K562 (cell line): ENCODE measurements at regions not wholly inside any gene's neighbourhood (a gene's known extent, or its start where the extent isn't known, plus 50 kb on each side); places are given as distances from the start of the nearest gene placed in this dataset.

Experiments used
- ATAC-seq: fragments of 200-7000 bp; cut with Tn5 transposase; 3 replicates; pipeline ENCODE4 v1.9.1; 2020; ENCODE audit warnings: moderate library complexity
- BruUV-seq: library from RNA; stranded (reverse); fragments of 400-500 nt; replicated peaks from 2 replicates; lab custom pipeline; 2021; lab: Mats Ljungman, UMichigan
- CTCF ChIA-PET: fragments of 300-600 bp; formaldehyde crosslinking; extraction: SDS; loops from one replicate; lab custom pipeline; 2021; ENCODE audit warnings: low intra/inter-chr PET ratio; lab: Yijun Ruan, JAX
- POLR2A ChIA-PET: fragments of 300-600, 350-650 bp; sonication (Branson Sonifier 250); formaldehyde crosslinking; extraction: SDS; loops from one replicate; lab custom pipeline; 2021; ENCODE audit warnings: antibody characterized with exemption, inconsistent platforms; lab: Yijun Ruan, JAX
- DNase-seq, 4 experiments: peaks; one replicate each; pipeline versions ENCODE4 v3.0.0 to v3.0.0-alpha.2; 2011 to 2018; ENCODE audit warnings: low spot score in 3 of 4, mixed read lengths in 3 of 4; ENCODE audit errors: extremely low read depth in 1 of 4
- FAIRE-seq: peaks from 2 replicates; lab custom pipeline; 2011; peaks lifted over from hg19 to GRCh38; lab: Jason Lieb, UNC
- H2AFZ ChIP-seq: 2 replicates; pipeline ENCODE4 v1.6.0; 2011; ENCODE audit warnings: low read depth, low read length, control low read depth, inconsistent platforms
- H3K27ac ChIP-seq: fragments of 200-600 bp; 3 replicates; pipeline ENCODE4 v1.8.0; 2011; ENCODE audit warnings: low read depth, mild to moderate bottlenecking, control low read depth, inconsistent platforms, low read length, moderate library complexity, mixed read lengths; ENCODE audit errors: extremely low read depth
- H3K27me3 ChIP-seq, 2 experiments: fragments of 300-600 bp in 1 of 2; 2 replicates in 1 of 2; 3 replicates in 1 of 2; pipeline versions ENCODE4 v1.6.0 to v1.8.0; 2011; ENCODE audit warnings: inconsistent platforms in 2 of 2, low read length in 2 of 2, mild to moderate bottlenecking in 1 of 2, mixed read lengths in 1 of 2, moderate library complexity in 1 of 2; ENCODE audit not compliant: control insufficient read depth in 2 of 2, insufficient read depth in 2 of 2
- H3K36me3 ChIP-seq: fragments of 300-600 bp; 3 replicates; pipeline ENCODE4 v1.8.0; 2011; ENCODE audit warnings: mild to moderate bottlenecking, low read length, inconsistent platforms; ENCODE audit not compliant: control insufficient read depth, insufficient read depth
- H3K4me1 ChIP-seq, 2 experiments: fragments of 200-600 bp in 1 of 2; replicated peaks in 1 of 2; 2 replicates in 1 of 2; 3 replicates in 1 of 2; pipeline versions ENCODE4 v1.5.1 to v1.8.0; 2011; ENCODE audit warnings: inconsistent platforms in 2 of 2, low read length in 2 of 2, mild to moderate bottlenecking in 1 of 2, mixed read lengths in 1 of 2, moderate library complexity in 1 of 2; ENCODE audit not compliant: control insufficient read depth in 2 of 2, insufficient read depth in 2 of 2
- H3K4me2 ChIP-seq: 2 replicates; pipeline ENCODE4 v1.6.1; 2011; ENCODE audit warnings: low read length, control low read depth, inconsistent platforms, mixed read lengths; ENCODE audit not compliant: insufficient read depth
- H3K4me3 ChIP-seq: fragments of 200-600 bp; sonication (generic), shearing (Covaris generic); 2 replicates; pipeline ENCODE4 v1.5.1; 2016; ENCODE audit warnings: control low read depth, inconsistent platforms
- H3K79me2 ChIP-seq: fragments of 200-600 bp; 3 replicates; pipeline ENCODE4 v1.8.0; 2011; ENCODE audit warnings: low read length, inconsistent platforms; ENCODE audit not compliant: control insufficient read depth, insufficient read depth
- H3K9ac ChIP-seq, 2 experiments: 2 replicates each; pipeline versions ENCODE4 v1.6.0 to v1.6.1; 2011; ENCODE audit warnings: low read depth in 2 of 2, low read length in 2 of 2, control low read depth in 1 of 2, inconsistent platforms in 1 of 2, mild to moderate bottlenecking in 1 of 2, mixed read lengths in 1 of 2; ENCODE audit not compliant: insufficient read depth in 1 of 2
- H3K9me1 ChIP-seq: one replicate; pipeline ENCODE4 v1.6.0; 2011; ENCODE audit warnings: inconsistent platforms, mild to moderate bottlenecking, low read length, moderate library complexity; ENCODE audit not compliant: control insufficient read depth, insufficient read depth
- H3K9me3 ChIP-seq: replicated peaks from 2 replicates; pipeline ENCODE4 v1.5.1; 2011; ENCODE audit warnings: low read depth, low read length, inconsistent platforms; ENCODE audit not compliant: control insufficient read depth, insufficient read depth
- H4K20me1 ChIP-seq: replicated peaks from 2 replicates; pipeline ENCODE4 v1.6.1; 2011; ENCODE audit warnings: low read length, inconsistent platforms, mixed read lengths; ENCODE audit not compliant: control insufficient read depth, insufficient read depth
- CHD4 ChIP-seq: fragments of 200-600 bp; sonication (generic); IDR thresholded peaks from 3 replicates; pipeline ENCODE4 v1.6.1; 2012; ENCODE audit warnings: low read depth, mild to moderate bottlenecking, mixed read lengths, low read length, inconsistent platforms; ENCODE audit not compliant: insufficient read depth, insufficient replicate concordance, poor library complexity, severe bottlenecking
- EZH2 ChIP-seq: IDR thresholded peaks from 2 replicates; pipeline ENCODE4 v1.6.1; 2012; ENCODE audit warnings: low read depth, mild to moderate bottlenecking, inconsistent platforms, low read length, borderline replicate concordance
- FOXK1 ChIP-seq: sonication (generic); formaldehyde crosslinking; IDR thresholded peaks from 2 replicates; pipeline ENCODE4 v1.8.0; 2022; ENCODE audit warnings: missing genetic modification reagents, mild to moderate bottlenecking, borderline replicate concordance
- FOXP1 ChIP-seq: sonication (generic); formaldehyde crosslinking; IDR thresholded peaks from 2 replicates; pipeline ENCODE4 v1.8.0; 2022; ENCODE audit warnings: mild to moderate bottlenecking, missing genetic modification reagents
- ILK ChIP-seq: fragments of 450-650 bp; IDR thresholded peaks from 2 replicates; pipeline ENCODE4 v1.6.1; 2016; ENCODE audit warnings: missing genetic modification characterization, low read depth, mild to moderate bottlenecking, missing compliant biosample characterization, moderate library complexity, borderline replicate concordance
- KLF10 ChIP-seq: fragments of 250-450 bp; sonication (Bioruptor Pico); IDR thresholded peaks from 2 replicates; pipeline ENCODE4 v1.6.1; 2021; ENCODE audit warnings: matching md5 sums
- NR3C1 ChIP-seq: sonication (generic); formaldehyde crosslinking; IDR thresholded peaks from 2 replicates; pipeline ENCODE4 v1.8.1; 2022; ENCODE audit warnings: missing genetic modification reagents
- SLC30A9 ChIP-seq: fragments of 250-450 bp; sonication (Bioruptor Pico); IDR thresholded peaks from 2 replicates; pipeline ENCODE4 v1.8.0; 2022; ENCODE audit warnings: mild to moderate bottlenecking, moderate library complexity
- SREBF2 ChIP-seq: sonication (generic); formaldehyde crosslinking; IDR thresholded peaks from 2 replicates; pipeline ENCODE4 v1.4.0; 2020; ENCODE audit warnings: mild to moderate bottlenecking, missing genetic modification reagents
- TCFL5 ChIP-seq: fragments of 250-450 bp; sonication (Bioruptor Pico); conservative IDR thresholded peaks from 2 replicates; pipeline ENCODE4 v1.6.1; 2021; ENCODE audit warnings: mild to moderate bottlenecking, moderate library complexity, matching md5 sums
- ZNF217 ChIP-seq: sonication (generic); formaldehyde crosslinking; IDR thresholded peaks from 2 replicates; pipeline ENCODE4 v1.8.0; 2022; ENCODE audit warnings: mild to moderate bottlenecking, missing genetic modification reagents
- WGBS: fragments of 100-300 bp; shearing (Covaris generic); methylation state at CpG from one replicate; pipeline ENCODE4 v1.1.6; 2016; ENCODE audit warnings: low coverage, mixed read lengths; ENCODE audit not compliant: insufficient coverage; ENCODE audit errors: missing lambda C conversion rate; 5-methylcytosine and 5-hydroxymethylcytosine counted together
- in situ Hi-C: fragments of 300-500 bp; cut with MboI; formaldehyde crosslinking; loops from 4 replicates; pipeline ENCODE4 v1.15.0; 2018; ENCODE audit warnings: inconsistent platforms, mixed read lengths
- intact Hi-C: fragments of 100-400 bp; cut with micrococcal nuclease; formaldehyde crosslinking; loops from 2 replicates; pipeline ENCODE4 v1.14.2; 2022
- TF ChIP-seq, protein P1 (sequence below), 2 experiments: fragments of 200-800 bp in 1 of 2; sonication (Bioruptor generic) in 1 of 2; sonication (generic) in 1 of 2; formaldehyde crosslinking in 1 of 2; IDR thresholded peaks in 1 of 2; conservative IDR thresholded peaks in 1 of 2; 2 replicates each; pipeline versions ENCODE4 v1.5.0 to v1.6.1; 2016 to 2020; ENCODE audit warnings: missing compliant biosample characterization in 1 of 2, missing genetic modification characterization in 1 of 2, missing genetic modification reagents in 1 of 2
- TF ChIP-seq, protein P2 (sequence below): fragments of 450-650 bp; IDR thresholded peaks from 2 replicates; pipeline ENCODE4 v1.6.1; 2018; ENCODE audit not compliant: partially characterized antibody

DNA sequence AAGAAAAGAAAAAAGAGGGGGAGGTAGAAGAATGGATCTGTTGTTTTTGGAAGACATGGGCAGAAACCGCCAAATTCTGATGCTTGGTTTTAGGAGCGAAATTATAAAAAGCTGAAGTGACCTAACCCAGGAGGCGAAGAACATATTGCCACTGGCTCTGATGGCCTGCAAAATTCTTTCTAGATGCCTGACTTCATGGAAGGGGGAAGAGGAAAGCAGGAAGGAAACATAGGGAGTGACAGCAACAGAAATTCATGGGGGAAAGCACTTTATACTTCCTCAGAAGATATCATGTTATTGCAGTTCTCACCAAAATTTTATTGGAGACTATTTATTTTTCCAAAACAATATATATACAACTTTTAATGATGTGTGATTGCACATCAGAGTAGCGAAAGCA, 213.5 kb downstream of the DLEU7 start:
- Histone ChIP-seq H3K9me1 (no peaks in the 10 kb centered on the region), H3K27ac (no peak overlapping the region), H3K9ac (no peak overlapping the region), H2AFZ (no peak overlapping the region), H3K4me2 (no peak overlapping the region), H3K27me3 (no peaks in the 10 kb centered on the region), H3K4me1 (no peaks in the 10 kb centered on the region), H3K36me3 (no peaks in the 10 kb centered on the region), H4K20me1 (no peaks in the 10 kb centered on the region), H3K4me3 (no peak overlapping the region), H3K9me3 (no peaks in the 10 kb centered on the region), H3K79me2 (no peaks in the 10 kb centered on the region)
- TF ChIP-seq ILK, result no peak
- TF ChIP-seq SREBF2 (CRISPR knock-in tag), result no peak
- no peak for TF ChIP-seq SLC30A9 (CRISPR knock-in tag)
- TF ChIP-seq FOXP1 (CRISPR knock-in tag), result no peak
- no peak for TF ChIP-seq CHD4
- TF ChIP-seq TCFL5 (CRISPR knock-in tag), result no peak
- DNase-seq (no peak), FAIRE-seq (no peak), ATAC-seq (no peak)
- ChIA-PET CTCF (no interaction called here), POLR2A (no interaction called here)
- intact Hi-C loops (no loop called here), in situ Hi-C loops (no loop called here)
- WGBS, result 82% methylated on average over 3 of the region's 4 CpGs
- BruUV-seq, result no TSS peak

DNA sequence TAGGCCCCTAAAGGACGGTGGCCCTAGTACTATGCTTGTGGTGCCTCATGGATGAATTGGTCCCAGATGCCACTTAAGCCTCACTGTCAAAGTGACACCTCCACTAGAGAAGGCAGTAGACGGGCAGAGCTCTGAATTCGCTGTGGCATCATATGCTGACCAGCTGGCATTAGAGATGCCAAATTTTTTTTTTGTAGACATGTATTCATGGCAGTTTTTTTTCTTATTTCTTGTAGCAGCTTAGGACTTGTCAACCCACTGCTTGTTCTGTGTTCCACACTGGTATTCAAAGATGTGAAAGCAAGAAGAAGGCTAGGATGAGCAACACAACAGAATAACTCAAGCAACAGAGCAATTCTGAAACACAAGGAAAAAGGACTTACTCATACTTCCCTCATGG, 212.5 kb downstream of the DLEU7 start:
- H3K9me1 ChIP-seq, result no peaks in the 10 kb centered on the region
- no peaks in the 10 kb centered on the region for H3K4me1 ChIP-seq
- ATAC-seq (no peak), DNase-seq (no peak), FAIRE-seq (no peak)
- ChIA-PET POLR2A (no interaction called here), CTCF (no interaction called here)
- H3K9ac ChIP-seq, result no peak overlapping the region
- H4K20me1 ChIP-seq, result no peaks in the 10 kb centered on the region
- H3K4me3 ChIP-seq, result no peak overlapping the region
- no peak overlapping the region for H2AFZ ChIP-seq
- H3K79me2 ChIP-seq, result no peaks in the 10 kb centered on the region
- no peak overlapping the region for H3K4me2 ChIP-seq
- no TSS peak for BruUV-seq
- in situ Hi-C loops, result no loop called here
- H3K9me3 ChIP-seq, result no peaks in the 10 kb centered on the region
- H3K36me3 ChIP-seq, result no peaks in the 10 kb centered on the region
- H3K27ac ChIP-seq, result no peak overlapping the region
- intact Hi-C loops, result no loop called here
- no peaks in the 10 kb centered on the region for H3K27me3 ChIP-seq
- WGBS, result 48% methylated on average over 3 of the region's 3 CpGs
- TF ChIP-seq, protein P1, sequence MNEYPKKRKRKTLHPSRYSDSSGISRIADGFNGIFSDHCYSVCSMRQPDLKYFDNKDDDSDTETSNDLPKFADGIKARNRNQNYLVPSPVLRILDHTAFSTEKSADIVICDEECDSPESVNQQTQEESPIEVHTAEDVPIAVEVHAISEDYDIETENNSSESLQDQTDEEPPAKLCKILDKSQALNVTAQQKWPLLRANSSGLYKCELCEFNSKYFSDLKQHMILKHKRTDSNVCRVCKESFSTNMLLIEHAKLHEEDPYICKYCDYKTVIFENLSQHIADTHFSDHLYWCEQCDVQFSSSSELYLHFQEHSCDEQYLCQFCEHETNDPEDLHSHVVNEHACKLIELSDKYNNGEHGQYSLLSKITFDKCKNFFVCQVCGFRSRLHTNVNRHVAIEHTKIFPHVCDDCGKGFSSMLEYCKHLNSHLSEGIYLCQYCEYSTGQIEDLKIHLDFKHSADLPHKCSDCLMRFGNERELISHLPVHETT (CRISPR knock-in tag; conservative IDR thresholded peaks at IDR 0.05 in 1 of 2, IDR thresholded peaks at IDR 0.05 in 1 of 2), result no peak
- TF ChIP-seq KLF10 (CRISPR knock-in tag) (no peak), ZNF217 (CRISPR knock-in tag) (no peak), EZH2 (no peak), FOXK1 (no peak), NR3C1 (CRISPR knock-in tag) (no peak)
- TF ChIP-seq, protein P2, sequence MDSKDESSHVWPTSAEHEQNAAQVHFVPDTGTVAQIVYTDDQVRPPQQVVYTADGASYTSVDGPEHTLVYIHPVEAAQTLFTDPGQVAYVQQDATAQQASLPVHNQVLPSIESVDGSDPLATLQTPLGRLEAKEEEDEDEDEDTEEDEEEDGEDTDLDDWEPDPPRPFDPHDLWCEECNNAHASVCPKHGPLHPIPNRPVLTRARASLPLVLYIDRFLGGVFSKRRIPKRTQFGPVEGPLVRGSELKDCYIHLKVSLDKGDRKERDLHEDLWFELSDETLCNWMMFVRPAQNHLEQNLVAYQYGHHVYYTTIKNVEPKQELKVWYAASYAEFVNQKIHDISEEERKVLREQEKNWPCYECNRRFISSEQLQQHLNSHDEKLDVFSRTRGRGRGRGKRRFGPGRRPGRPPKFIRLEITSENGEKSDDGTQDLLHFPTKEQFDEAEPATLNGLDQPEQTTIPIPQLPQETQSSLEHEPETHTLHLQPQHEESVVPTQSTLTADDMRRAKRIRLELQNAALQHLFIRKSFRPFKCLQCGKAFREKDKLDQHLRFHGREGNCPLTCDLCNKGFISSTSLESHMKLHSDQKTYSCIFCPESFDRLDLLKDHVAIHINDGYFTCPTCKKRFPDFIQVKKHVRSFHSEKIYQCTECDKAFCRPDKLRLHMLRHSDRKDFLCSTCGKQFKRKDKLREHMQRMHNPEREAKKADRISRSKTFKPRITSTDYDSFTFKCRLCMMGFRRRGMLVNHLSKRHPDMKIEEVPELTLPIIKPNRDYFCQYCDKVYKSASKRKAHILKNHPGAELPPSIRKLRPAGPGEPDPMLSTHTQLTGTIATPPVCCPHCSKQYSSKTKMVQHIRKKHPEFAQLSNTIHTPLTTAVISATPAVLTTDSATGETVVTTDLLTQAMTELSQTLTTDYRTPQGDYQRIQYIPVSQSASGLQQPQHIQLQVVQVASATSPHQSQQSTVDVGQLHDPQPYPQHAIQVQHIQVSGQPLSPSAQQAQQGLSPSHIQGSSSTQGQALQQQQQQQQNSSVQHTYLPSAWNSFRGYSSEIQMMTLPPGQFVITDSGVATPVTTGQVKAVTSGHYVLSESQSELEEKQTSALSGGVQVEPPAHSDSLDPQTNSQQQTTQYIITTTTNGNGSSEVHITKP, result no peak
